ENCODE measurements at regions not wholly inside any gene's neighbourhood (a gene's known extent, or its start where the extent isn't known, plus 50 kb on each side); places are given as distances from the start of the nearest gene placed in this dataset.
"Not testable (repeated sequence)": the region's sequence is repeated elsewhere in the genome, so short reads cannot be mapped to it uniquely, and the experiment has no call there.

GRCh38 chr15:21515296-21515695 is 75.0 kb upstream of the POTEB3 start:
- TF ChIP-seq EZH2phosphoT487 (IDR thresholded peaks at IDR 0.05; ENCODE audit: borderline replicate concordance, low read length); CTCF (conservative IDR thresholded peaks at IDR 0.05; ENCODE audit: low read depth, low read length): not testable (repeated sequence)

Measured in PC-3 (cell line).